Nephron progenitor cell (in vitro differentiated cells): ENCODE measurements at regions not wholly inside any gene's neighbourhood (a gene's known extent, or its start where the extent isn't known, plus 50 kb on each side); places are given as distances from the start of the nearest gene placed in this dataset.

Experiments used
- DNase-seq: peaks from one replicate; pipeline ENCODE4 v3.0.0; 2021
- H3K27ac Mint-ChIP-seq: 2 replicates; pipeline ENCODE4 v1.8.0; 2021; ENCODE audit warnings: mild to moderate bottlenecking, moderate library complexity, mixed read lengths
- H3K27me3 Mint-ChIP-seq: 2 replicates; pipeline ENCODE4 v1.8.0; 2021; ENCODE audit warnings: mild to moderate bottlenecking, low read depth, mixed read lengths; ENCODE audit not compliant: poor library complexity
- H3K36me3 Mint-ChIP-seq: 2 replicates; pipeline ENCODE4 v1.8.0; 2021; ENCODE audit warnings: low read depth, mixed read lengths
- H3K4me1 Mint-ChIP-seq: 2 replicates; pipeline ENCODE4 v1.8.0; 2021; ENCODE audit warnings: mixed read lengths
- H3K4me3 Mint-ChIP-seq: 2 replicates; pipeline ENCODE4 v1.8.0; 2021; ENCODE audit warnings: mild to moderate bottlenecking, moderate library complexity, mixed read lengths
- H3K9me3 Mint-ChIP-seq: 2 replicates; pipeline ENCODE4 v1.8.0; 2021; ENCODE audit warnings: mild to moderate bottlenecking, moderate library complexity, mixed read lengths
- TF ChIP-seq, protein P1 (sequence below): fragments of 200-600 bp; sonication (generic); IDR thresholded peaks from 2 replicates; pipeline ENCODE4 v1.5.0; 2021; ENCODE audit warnings: antibody characterized with exemption

DNA sequence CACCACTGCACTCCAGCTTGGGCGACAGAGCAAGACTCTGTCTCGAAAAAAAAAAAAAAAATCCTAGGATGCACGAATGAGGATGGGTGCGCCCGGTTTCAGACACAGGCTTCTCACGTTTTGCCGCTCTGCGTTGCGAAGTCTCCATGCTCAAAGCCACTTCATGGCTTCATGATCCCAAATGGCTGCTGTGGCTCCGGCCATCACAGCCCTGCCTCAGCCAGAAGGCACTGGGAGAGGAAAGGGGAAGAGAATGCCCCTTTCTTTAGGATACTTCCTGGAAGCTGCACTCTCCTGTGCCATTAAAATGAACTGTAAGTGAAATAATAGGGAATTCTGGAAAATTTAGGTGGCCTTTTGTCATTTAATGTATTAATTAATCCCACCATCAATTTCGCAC lies 116.4 kb upstream of the ANO1 start:
- peaks cover 6% of the 10 kb centered on the region for H3K9me3 Mint-ChIP-seq
- H3K27me3 Mint-ChIP-seq: peaks cover 24% of the 10 kb centered on the region
- TF ChIP-seq, protein P1, sequence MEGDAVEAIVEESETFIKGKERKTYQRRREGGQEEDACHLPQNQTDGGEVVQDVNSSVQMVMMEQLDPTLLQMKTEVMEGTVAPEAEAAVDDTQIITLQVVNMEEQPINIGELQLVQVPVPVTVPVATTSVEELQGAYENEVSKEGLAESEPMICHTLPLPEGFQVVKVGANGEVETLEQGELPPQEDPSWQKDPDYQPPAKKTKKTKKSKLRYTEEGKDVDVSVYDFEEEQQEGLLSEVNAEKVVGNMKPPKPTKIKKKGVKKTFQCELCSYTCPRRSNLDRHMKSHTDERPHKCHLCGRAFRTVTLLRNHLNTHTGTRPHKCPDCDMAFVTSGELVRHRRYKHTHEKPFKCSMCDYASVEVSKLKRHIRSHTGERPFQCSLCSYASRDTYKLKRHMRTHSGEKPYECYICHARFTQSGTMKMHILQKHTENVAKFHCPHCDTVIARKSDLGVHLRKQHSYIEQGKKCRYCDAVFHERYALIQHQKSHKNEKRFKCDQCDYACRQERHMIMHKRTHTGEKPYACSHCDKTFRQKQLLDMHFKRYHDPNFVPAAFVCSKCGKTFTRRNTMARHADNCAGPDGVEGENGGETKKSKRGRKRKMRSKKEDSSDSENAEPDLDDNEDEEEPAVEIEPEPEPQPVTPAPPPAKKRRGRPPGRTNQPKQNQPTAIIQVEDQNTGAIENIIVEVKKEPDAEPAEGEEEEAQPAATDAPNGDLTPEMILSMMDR: no peak
- H3K27ac Mint-ChIP-seq: no peak overlapping the region
- peaks cover 46% of the 10 kb centered on the region for H3K4me1 Mint-ChIP-seq
- DNase-seq: no peak
- H3K36me3 Mint-ChIP-seq: no peaks in the 10 kb centered on the region
- no peak overlapping the region for H3K4me3 Mint-ChIP-seq

DNA sequence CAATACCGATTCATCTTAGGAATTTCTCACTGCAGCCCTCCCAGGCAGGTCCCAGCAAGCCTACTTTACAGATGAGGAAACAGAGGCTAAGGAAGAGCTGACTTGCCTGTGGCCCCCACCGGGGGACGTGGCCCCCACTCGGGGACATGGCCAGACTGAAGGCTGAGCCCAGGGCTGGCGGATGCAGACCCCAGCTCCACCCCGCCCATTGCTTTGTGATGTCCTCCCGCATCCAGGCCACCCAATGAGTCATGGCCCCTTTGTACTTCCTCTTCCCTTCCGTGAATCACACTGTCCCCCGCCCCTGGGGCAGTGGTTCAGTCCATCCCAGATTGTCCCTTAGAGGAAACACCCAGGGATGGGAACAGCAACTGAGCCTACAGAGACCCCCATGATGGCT lies 116.0 kb upstream of the ANO1 start:
- Mint-ChIP-seq H3K4me1 (peaks cover 43% of the 10 kb centered on the region), H3K27me3 (peaks cover 22% of the 10 kb centered on the region), H3K27ac (no peak overlapping the region), H3K36me3 (no peaks in the 10 kb centered on the region), H3K9me3 (peaks cover 6% of the 10 kb centered on the region), H3K4me3 (no peak overlapping the region)
- no peak for DNase-seq
- TF ChIP-seq, protein P1: no peak

DNA sequence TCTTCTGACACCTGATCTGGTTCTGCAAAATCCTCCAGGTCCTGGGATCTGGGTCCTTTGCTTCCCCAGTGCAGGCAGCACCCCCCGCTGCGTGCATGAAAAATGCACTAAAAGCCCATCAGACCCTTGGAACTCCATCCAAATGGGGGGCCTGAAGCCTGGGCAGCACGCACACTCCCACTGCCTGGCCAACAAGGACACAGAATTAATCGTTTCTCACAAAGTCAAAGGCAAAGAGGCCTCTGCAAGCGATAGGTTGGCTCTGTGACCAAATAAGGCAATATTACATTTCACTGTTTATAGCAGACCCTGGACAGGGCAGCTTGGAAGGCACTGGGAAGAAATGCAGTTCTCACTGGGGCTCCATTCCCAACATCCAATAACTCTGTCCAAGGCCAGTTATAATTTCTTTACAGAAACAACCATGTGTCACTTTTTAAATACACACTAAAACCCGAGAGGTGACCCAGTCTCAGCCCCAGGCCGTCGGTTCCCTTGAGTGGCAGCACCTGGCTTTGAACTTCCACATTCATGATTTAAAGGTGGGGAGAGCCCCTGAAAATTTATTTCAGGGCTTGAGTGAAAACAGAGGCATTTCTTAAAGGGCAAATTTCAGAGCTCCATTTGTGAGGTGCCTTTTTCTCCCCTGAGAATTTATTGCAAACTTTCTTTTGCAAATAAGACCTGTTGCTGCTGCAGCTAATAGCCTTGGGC lies 114.4 kb upstream of the ANO1 start:
- no peaks in the 10 kb centered on the region for H3K36me3 Mint-ChIP-seq
- H3K4me3 Mint-ChIP-seq: peak overlapping the region; percentile 58
- H3K27ac Mint-ChIP-seq: peak overlapping the region; percentile 48
- TF ChIP-seq, protein P1: no peak
- H3K4me1 Mint-ChIP-seq: peaks cover 34% of the 10 kb centered on the region
- no peak for DNase-seq
- peaks cover 6% of the 10 kb centered on the region for H3K9me3 Mint-ChIP-seq
- peaks cover 14% of the 10 kb centered on the region for H3K27me3 Mint-ChIP-seq

DNA sequence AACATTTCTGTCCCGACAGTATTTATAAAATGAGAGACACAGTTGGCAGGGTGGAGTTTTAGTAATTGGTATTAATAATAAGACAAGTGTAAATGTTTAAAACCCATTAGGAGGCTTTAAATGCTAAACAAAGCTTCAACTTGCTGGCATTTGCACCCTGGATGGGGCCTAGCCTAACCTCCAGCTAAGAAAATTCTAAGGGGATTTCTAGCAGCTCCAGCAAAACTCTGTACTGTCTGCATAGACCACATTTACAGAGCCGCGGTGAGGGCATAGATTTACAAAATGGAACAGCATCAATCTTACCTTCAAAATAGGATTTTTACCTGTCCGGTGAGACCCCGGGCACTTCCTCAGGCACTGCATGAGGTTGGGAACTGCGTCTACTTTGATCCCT lies 113.9 kb upstream of the ANO1 start:
- TF ChIP-seq, protein P1: no peak
- DNase-seq: no peak
- peaks cover 14% of the 10 kb centered on the region for H3K27me3 Mint-ChIP-seq
- H3K9me3 Mint-ChIP-seq: peaks cover 6% of the 10 kb centered on the region
- H3K36me3 Mint-ChIP-seq: no peaks in the 10 kb centered on the region
- no peak overlapping the region for H3K4me3 Mint-ChIP-seq
- H3K27ac Mint-ChIP-seq: peak overlapping the region; percentile 48
- peaks cover 38% of the 10 kb centered on the region for H3K4me1 Mint-ChIP-seq

DNA sequence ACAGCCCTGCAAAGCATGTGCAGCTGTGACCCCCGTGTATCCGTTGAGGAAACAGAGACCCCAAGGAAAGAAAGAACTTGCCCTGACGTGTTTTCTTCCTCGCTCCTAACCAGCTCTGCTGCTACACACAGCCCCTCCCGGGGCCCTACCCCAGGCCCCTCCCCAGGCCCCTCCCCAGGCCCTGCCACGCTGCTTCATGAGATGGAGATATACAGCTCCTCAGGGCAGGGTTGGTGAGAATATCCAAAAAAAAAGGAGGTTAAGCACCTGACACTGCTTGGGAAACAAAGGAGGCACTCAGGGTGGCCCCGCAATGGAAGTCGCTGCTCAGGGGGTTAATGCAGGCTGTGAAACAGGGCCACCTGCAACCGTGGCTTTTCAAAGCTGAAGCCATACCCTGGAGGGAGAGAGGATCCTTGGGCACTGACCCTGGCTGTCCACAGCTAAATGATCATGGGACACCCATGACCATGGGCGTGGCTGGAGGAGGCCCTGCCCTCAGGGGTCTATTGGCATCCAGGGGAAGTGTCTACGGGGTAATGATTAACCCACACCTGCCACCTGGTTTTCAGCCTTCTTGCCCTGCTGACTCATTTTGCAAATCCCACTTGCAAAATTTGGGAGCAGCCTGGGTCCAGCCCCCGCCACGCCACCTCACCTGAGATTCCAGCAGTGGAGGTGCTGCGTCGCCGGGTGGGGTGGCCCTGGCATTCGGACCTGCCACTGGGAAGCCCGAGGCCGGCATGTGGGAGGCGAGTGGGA lies 112.1 kb upstream of the ANO1 start:
- H3K27ac Mint-ChIP-seq: no peak overlapping the region
- peaks cover 54% of the 10 kb centered on the region for H3K4me1 Mint-ChIP-seq
- DNase-seq: no peak
- H3K36me3 Mint-ChIP-seq: no peaks in the 10 kb centered on the region
- H3K9me3 Mint-ChIP-seq: no peaks in the 10 kb centered on the region
- TF ChIP-seq, protein P1: no peak
- H3K4me3 Mint-ChIP-seq: no peak overlapping the region
- peaks cover 13% of the 10 kb centered on the region for H3K27me3 Mint-ChIP-seq

DNA sequence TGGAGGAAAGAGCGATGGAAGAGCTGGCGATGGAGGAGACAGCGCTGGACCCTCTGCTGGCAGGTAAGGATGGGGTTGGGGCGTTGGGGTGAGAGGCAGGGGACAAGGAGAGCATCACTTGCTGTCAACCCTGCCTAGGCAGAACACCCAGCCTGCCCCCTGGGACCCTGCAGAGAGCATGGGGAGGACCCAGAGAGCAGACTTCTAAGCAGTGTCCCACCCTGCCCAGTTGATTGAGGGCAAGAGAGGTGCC lies 111.6 kb upstream of the ANO1 start:
- Mint-ChIP-seq H3K27me3 (peaks cover 13% of the 10 kb centered on the region), H3K4me1 (peaks cover 57% of the 10 kb centered on the region), H3K36me3 (no peaks in the 10 kb centered on the region), H3K4me3 (no peak overlapping the region), H3K27ac (no peak overlapping the region), H3K9me3 (no peaks in the 10 kb centered on the region)
- TF ChIP-seq, protein P1: no peak
- no peak for DNase-seq
